ENCODE measurements at regions not wholly inside any gene's neighbourhood (a gene's known extent, or its start where the extent isn't known, plus 50 kb on each side); places are given as distances from the start of the nearest gene placed in this dataset.

DNA sequence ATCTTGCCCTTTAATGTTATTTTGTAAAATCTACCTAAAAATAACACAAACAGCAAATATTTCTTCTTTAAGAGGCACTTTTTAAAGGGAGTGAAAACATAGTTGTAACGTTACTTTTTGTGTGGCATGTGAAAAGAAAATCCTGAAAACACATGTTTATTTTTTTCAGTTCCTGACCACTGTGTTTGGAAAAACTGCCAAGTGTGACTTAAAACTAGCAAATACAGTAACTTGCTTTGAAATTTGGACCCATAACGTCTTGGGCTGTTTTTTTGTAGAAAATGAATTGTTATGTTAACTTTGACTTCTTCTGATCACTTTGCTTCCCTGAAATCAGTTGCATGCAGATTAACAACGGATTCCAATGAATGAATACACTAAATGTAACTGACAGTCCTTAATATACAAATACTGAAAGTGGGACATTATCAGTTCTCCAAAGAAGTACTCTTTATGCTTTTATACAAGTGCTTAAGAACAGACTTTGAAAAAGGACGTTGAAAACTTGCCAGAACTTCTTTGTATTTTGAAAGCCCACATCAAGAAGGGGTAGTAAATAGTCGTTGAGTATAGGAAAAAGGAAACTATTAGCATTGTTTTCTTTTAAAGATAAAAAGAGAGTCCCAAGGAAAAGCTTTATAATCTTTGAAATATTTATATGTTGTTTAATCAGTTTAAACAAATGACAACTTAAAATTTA, 96.1 kb upstream of the ZEB2 start:
- no peak for DNase-seq
- no peaks in the 10 kb centered on the region for H3K9me3 ChIP-seq
- no peaks in the 10 kb centered on the region for H3K27me3 ChIP-seq
- no peak overlapping the region for H3K4me3 ChIP-seq
- no peak for TF ChIP-seq POLR2A (IDR thresholded peaks at IDR 0.05)
- TF ChIP-seq, protein P1, sequence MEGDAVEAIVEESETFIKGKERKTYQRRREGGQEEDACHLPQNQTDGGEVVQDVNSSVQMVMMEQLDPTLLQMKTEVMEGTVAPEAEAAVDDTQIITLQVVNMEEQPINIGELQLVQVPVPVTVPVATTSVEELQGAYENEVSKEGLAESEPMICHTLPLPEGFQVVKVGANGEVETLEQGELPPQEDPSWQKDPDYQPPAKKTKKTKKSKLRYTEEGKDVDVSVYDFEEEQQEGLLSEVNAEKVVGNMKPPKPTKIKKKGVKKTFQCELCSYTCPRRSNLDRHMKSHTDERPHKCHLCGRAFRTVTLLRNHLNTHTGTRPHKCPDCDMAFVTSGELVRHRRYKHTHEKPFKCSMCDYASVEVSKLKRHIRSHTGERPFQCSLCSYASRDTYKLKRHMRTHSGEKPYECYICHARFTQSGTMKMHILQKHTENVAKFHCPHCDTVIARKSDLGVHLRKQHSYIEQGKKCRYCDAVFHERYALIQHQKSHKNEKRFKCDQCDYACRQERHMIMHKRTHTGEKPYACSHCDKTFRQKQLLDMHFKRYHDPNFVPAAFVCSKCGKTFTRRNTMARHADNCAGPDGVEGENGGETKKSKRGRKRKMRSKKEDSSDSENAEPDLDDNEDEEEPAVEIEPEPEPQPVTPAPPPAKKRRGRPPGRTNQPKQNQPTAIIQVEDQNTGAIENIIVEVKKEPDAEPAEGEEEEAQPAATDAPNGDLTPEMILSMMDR (IDR thresholded peaks at IDR 0.05): no peak
- H3K4me1 ChIP-seq: no peaks in the 10 kb centered on the region
- H3K27ac ChIP-seq: no peak overlapping the region
- no peaks in the 10 kb centered on the region for H3K36me3 ChIP-seq

DNA sequence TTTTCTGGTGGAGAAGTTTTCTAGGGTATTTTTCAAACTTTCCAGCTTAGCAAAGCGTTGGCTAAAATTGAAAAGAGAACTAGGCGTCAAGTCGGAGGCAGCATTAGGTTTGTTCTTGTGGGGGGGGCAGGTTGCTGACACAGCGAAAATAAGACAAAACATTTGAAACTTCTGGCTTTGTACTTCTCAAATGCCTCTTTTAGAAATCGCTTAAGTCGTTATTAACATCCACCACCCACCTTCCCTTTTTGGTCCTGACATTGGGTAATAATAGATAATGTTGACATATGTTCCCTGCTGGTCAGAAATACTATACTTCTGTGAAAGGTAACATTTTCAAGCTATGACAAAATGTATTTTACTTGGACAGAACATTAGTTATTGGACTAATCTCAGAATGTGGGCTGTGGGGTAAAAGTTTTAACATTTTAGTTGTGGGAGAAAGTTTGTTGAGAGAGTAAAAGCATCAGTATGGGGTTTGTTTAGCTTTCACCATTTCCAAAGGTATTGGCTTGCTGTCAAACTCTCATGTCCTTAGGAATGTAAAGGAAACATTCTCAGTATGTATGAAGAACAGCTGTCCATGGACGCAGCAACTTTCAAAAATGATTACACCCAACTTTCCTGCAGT, 88.1 kb upstream of the ZEB2 start:
- peak in 1 of 3 donors; percentile 23 for DNase-seq

DNA sequence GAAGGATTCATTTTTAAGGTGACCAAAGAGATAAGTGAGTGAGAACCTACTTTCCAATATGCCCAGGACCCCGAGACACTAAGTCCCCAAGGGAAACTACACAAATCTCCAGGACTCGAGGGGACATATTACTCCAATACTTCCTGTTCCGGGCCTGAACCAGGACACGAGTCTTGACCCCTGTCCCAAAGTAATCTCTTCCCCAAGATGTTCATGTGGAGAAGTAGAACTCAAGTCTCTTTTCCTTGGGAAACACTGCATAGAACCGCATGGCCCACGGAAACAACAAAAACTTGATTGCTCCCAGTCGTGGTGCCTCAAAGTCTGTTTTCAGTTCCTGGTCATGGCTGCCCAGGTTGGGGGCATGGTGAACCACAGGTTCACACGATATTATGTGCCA, 87.2 kb upstream of the ZEB2 start:
- H3K9me3 ChIP-seq: no peaks in the 10 kb centered on the region
- H3K27ac ChIP-seq: peak overlapping the region in 3 of 4 donors; percentile 11 to 64 (median 39)
- no peak overlapping the region for H3K4me3 ChIP-seq
- DNase-seq: no peak
- no peaks in the 10 kb centered on the region for H3K36me3 ChIP-seq
- no peaks in the 10 kb centered on the region for H3K27me3 ChIP-seq
- no peak for TF ChIP-seq POLR2A (IDR thresholded peaks at IDR 0.05)
- TF ChIP-seq, protein P1 (IDR thresholded peaks at IDR 0.05): no peak
- H3K4me1 ChIP-seq: no peaks in the 10 kb centered on the region

More for the DNA sequence above, 88.1 kb upstream of the ZEB2 start:
- Histone ChIP-seq H3K4me1 (no peaks in the 10 kb centered on the region), H3K27me3 (no peaks in the 10 kb centered on the region), H3K4me3 (no peak overlapping the region), H3K27ac (peak overlapping the region in 2 of 4 donors; percentile 0 to 2), H3K9me3 (no peaks in the 10 kb centered on the region), H3K36me3 (no peaks in the 10 kb centered on the region)
- no peak for TF ChIP-seq POLR2A (IDR thresholded peaks at IDR 0.05)
- TF ChIP-seq, protein P1 (IDR thresholded peaks at IDR 0.05): no peak

DNA sequence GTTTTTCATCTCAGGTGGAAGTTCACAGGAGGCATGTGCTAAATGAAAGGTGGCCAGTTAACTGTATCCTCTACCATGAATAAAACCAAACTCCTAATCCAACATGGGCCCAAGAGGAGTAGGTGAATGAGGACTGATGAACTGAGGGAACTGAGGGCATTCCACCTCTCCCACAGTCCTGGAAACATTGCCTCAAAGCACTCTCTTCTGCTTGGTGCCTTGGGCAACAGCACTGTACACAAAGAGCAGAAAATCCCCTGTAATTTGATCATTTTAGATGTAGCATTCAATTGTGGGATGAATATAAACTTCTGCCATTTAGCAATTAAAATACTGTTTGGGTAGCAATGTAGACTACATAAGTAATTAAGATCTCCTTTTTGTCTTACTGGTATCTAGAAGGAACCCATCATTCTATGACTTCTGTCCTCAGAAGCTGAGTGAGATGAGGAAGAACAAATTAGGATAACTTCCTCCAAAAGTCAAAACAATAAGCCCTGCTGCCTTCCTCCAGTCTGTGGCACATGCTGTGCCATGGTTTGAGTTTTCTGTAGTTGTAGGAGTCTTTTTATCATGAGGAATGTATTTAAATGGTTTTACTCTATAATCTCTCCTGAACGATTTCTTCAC, 86.7 kb upstream of the ZEB2 start:
- H3K4me3 ChIP-seq: no peak overlapping the region
- H3K27ac ChIP-seq: peak overlapping the region in 2 of 4 donors; percentile 39 to 64
- no peak for DNase-seq
- H3K4me1 ChIP-seq: no peaks in the 10 kb centered on the region
- no peaks in the 10 kb centered on the region for H3K36me3 ChIP-seq
- no peaks in the 10 kb centered on the region for H3K27me3 ChIP-seq
- no peak for TF ChIP-seq POLR2A (IDR thresholded peaks at IDR 0.05)
- TF ChIP-seq, protein P1 (IDR thresholded peaks at IDR 0.05): no peak
- no peaks in the 10 kb centered on the region for H3K9me3 ChIP-seq

DNA sequence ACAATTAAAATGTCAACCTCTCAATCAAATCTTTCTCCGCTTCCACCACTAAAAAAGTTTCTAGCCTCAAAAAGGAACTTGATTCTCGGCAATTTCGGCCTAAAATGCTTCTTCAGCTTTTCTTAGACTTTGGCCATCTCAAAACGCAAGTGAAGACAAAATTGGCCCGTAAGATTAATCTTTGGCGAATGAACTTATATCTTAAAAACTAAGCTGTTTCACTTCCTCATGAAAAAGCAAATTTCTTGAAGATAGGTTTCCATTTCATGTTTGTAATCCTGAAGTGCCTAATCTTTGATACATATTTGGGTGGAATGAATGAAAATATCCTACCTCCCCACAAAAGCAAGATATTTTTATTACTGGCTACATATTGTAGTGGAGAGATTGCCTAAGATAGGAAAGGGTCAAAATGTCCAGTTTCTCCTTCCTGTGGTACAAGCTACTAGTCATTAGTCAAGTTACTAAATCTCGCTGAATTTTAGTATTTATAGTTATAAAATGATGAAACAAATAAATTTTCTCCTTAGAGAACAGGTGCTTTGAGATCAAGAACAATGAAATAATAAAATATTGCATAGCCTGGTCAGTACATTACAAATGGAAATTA, 85.4 kb upstream of the ZEB2 start:
- H3K27ac ChIP-seq: no peak overlapping the region
- no peak for TF ChIP-seq POLR2A (IDR thresholded peaks at IDR 0.05)
- TF ChIP-seq, protein P1 (IDR thresholded peaks at IDR 0.05): no peak
- no peak for DNase-seq

More for the DNA sequence above, 85.4 kb upstream of the ZEB2 start:
- H3K9me3 ChIP-seq: no peaks in the 10 kb centered on the region
- H3K4me3 ChIP-seq: no peak overlapping the region
- H3K27me3 ChIP-seq: no peaks in the 10 kb centered on the region
- H3K36me3 ChIP-seq: no peaks in the 10 kb centered on the region
- no peaks in the 10 kb centered on the region for H3K4me1 ChIP-seq

Measured in Peyer's patch (tissue), 4 donors.